GM12878 (cell line): ENCODE measurements at regions not wholly inside any gene's neighbourhood (a gene's known extent, or its start where the extent isn't known, plus 50 kb on each side); places are given as distances from the start of the nearest gene placed in this dataset.

Experiments
- BRCA1 ChIP-seq: IDR thresholded peaks from 2 replicates; pipeline ENCODE4 v1.6.1; 2011; ENCODE audit warnings: low read depth, low read length, improper control_type of control experiment
- CEBPB ChIP-seq, 2 experiments: fragments of 150-350 bp in 1 of 2; IDR thresholded peaks; 2 replicates each; pipeline ENCODE4 v1.6.1; 2012 to 2014; ENCODE audit warnings: low read depth in 2 of 2, low read length in 2 of 2, borderline replicate concordance in 1 of 2, inconsistent platforms in 1 of 2
- CHD4 ChIP-seq: fragments of 200-600 bp; sonication (generic); IDR thresholded peaks from 2 replicates; pipeline ENCODE4 v1.6.1; 2016; ENCODE audit warnings: mild to moderate bottlenecking
- CTCF ChIP-seq, 3 experiments: IDR thresholded peaks in 2 of 3; conservative IDR thresholded peaks in 1 of 3; 2 replicates each; pipeline ENCODE4 v1.5.1; 2011; ENCODE audit warnings: low read depth in 3 of 3, low read length in 3 of 3, mild to moderate bottlenecking in 3 of 3, control low read depth in 2 of 3, moderate library complexity in 2 of 3, inconsistent platforms in 1 of 3, mixed read lengths in 1 of 3; ENCODE audit not compliant: control insufficient read depth in 2 of 3, insufficient read depth in 1 of 3; ENCODE audit errors: extremely low read depth in 1 of 3
- EP300 ChIP-seq, 2 experiments: fragments of 150-350 bp in 1 of 2; IDR thresholded peaks; 2 replicates each; pipeline ENCODE4 v1.6.1; 2011 to 2012; ENCODE audit warnings: low read depth in 2 of 2, low read length in 2 of 2, borderline replicate concordance in 1 of 2, improper control_type of control experiment in 1 of 2, inconsistent platforms in 1 of 2; ENCODE audit not compliant: control insufficient read depth in 1 of 2
- NFIC ChIP-seq: IDR thresholded peaks from 2 replicates; pipeline ENCODE4 v1.6.1; 2012; ENCODE audit warnings: low read depth, mild to moderate bottlenecking, inconsistent platforms, low read length, moderate library complexity
- NRF1 ChIP-seq: conservative IDR thresholded peaks from 2 replicates; pipeline ENCODE4 v1.6.1; 2011; ENCODE audit warnings: mild to moderate bottlenecking, low read depth, low read length, improper control_type of control experiment
- POLR2A ChIP-seq: IDR thresholded peaks from 2 replicates; pipeline ENCODE4 v1.6.1; 2011; ENCODE audit warnings: low read depth, mild to moderate bottlenecking, low read length
- SUPT20H ChIP-seq: IDR thresholded peaks from 2 replicates; pipeline ENCODE4 v1.6.1; 2011; ENCODE audit warnings: low read depth, mild to moderate bottlenecking, low read length, moderate library complexity, borderline replicate concordance; ENCODE audit not compliant: control insufficient read depth
- TARDBP ChIP-seq: IDR thresholded peaks from 2 replicates; pipeline ENCODE4 v1.6.1; 2016; ENCODE audit warnings: borderline replicate concordance
- TCF12 ChIP-seq: IDR thresholded peaks from 2 replicates; pipeline ENCODE4 v1.6.1; 2011; ENCODE audit warnings: low read depth, mild to moderate bottlenecking, low read length
- ZBTB4 ChIP-seq: fragments of 450-650 bp; formaldehyde crosslinking; IDR thresholded peaks from 2 replicates; pipeline ENCODE4 v1.4.0; 2022; ENCODE audit warnings: mild to moderate bottlenecking, moderate library complexity
- ZNF274 ChIP-seq: IDR thresholded peaks from one replicate; pipeline ENCODE4 v1.8.0; 2011; ENCODE audit not compliant: insufficient read length, insufficient read depth

GRCh38 chr20:59462249-59462648, 142.1 kb upstream of the PHACTR3 start:
- TF ChIP-seq BRCA1 (no peak), ZBTB4 (CRISPR knock-in tag) (no peak), CEBPB (IDR thresholded peaks at IDR 0.05; ENCODE audit: borderline replicate concordance in 1 of 2, low read depth in 2 of 2, low read length in 2 of 2) (no peak), CTCF (IDR thresholded peaks at IDR 0.05 in 2 of 3, conservative IDR thresholded peaks at IDR 0.05 in 1 of 3; ENCODE audit: control insufficient read depth in 2 of 3, extremely low read depth in 1 of 3, insufficient read depth in 1 of 3, low read depth in 3 of 3, low read length in 3 of 3) (no peak), TCF12 (no peak), POLR2A (no peak), CHD4 (no peak), TARDBP (no peak), SUPT20H (no peak), ZNF274 (no peak), NRF1 (no peak), EP300 (IDR thresholded peaks at IDR 0.05; ENCODE audit: borderline replicate concordance in 1 of 2, control insufficient read depth in 1 of 2, low read depth in 2 of 2, low read length in 2 of 2) (no peak), NFIC (no peak)
